PFSK-1 (cell line): ENCODE measurements at regions not wholly inside any gene's neighbourhood (a gene's known extent, or its start where the extent isn't known, plus 50 kb on each side); places are given as distances from the start of the nearest gene placed in this dataset.

Source experiments
- POLR2AphosphoS5 ChIP-seq: IDR thresholded peaks from 2 replicates; pipeline ENCODE4 v1.6.1; 2012; ENCODE audit warnings: low read depth, mild to moderate bottlenecking, control low read depth, low read length, moderate library complexity
- SIN3A ChIP-seq: IDR thresholded peaks from 2 replicates; pipeline ENCODE4 v1.6.1; 2012; ENCODE audit warnings: mild to moderate bottlenecking, low read length, moderate library complexity, borderline replicate concordance; ENCODE audit not compliant: insufficient read depth
- TAF1 ChIP-seq: IDR thresholded peaks from 2 replicates; pipeline ENCODE4 v1.6.1; 2012; ENCODE audit warnings: low read length, control low read depth, borderline replicate concordance; ENCODE audit not compliant: insufficient read depth
- TF ChIP-seq, protein P1 (sequence below), 2 experiments: IDR thresholded peaks; 2 replicates each; pipeline versions ENCODE4 v1.6.1 to v1.8.0; 2011 to 2012; ENCODE audit warnings: low read depth in 2 of 2, low read length in 2 of 2, control low read depth in 1 of 2, inconsistent platforms in 1 of 2, mild to moderate bottlenecking in 1 of 2, moderate library complexity in 1 of 2; ENCODE audit not compliant: insufficient read depth in 1 of 2

GRCh38 chr11:134628426-134628825 is 216.4 kb upstream of the B3GAT1 start:
- TF ChIP-seq POLR2AphosphoS5 (no peak), TAF1 (no peak), SIN3A (no peak)
- TF ChIP-seq, protein P1, sequence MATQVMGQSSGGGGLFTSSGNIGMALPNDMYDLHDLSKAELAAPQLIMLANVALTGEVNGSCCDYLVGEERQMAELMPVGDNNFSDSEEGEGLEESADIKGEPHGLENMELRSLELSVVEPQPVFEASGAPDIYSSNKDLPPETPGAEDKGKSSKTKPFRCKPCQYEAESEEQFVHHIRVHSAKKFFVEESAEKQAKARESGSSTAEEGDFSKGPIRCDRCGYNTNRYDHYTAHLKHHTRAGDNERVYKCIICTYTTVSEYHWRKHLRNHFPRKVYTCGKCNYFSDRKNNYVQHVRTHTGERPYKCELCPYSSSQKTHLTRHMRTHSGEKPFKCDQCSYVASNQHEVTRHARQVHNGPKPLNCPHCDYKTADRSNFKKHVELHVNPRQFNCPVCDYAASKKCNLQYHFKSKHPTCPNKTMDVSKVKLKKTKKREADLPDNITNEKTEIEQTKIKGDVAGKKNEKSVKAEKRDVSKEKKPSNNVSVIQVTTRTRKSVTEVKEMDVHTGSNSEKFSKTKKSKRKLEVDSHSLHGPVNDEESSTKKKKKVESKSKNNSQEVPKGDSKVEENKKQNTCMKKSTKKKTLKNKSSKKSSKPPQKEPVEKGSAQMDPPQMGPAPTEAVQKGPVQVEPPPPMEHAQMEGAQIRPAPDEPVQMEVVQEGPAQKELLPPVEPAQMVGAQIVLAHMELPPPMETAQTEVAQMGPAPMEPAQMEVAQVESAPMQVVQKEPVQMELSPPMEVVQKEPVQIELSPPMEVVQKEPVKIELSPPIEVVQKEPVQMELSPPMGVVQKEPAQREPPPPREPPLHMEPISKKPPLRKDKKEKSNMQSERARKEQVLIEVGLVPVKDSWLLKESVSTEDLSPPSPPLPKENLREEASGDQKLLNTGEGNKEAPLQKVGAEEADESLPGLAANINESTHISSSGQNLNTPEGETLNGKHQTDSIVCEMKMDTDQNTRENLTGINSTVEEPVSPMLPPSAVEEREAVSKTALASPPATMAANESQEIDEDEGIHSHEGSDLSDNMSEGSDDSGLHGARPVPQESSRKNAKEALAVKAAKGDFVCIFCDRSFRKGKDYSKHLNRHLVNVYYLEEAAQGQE (IDR thresholded peaks at IDR 0.05; ENCODE audit: insufficient read depth in 1 of 2, low read depth in 2 of 2, low read length in 2 of 2): no peak
